Activated T-cell treated with anti-CD3 and anti-CD28 coated beads for 1 hour (primary cell): ENCODE measurements at regions not wholly inside any gene's neighbourhood (a gene's known extent, or its start where the extent isn't known, plus 50 kb on each side); places are given as distances from the start of the nearest gene placed in this dataset.

Experiments
- DNase-seq: peaks from one replicate; pipeline ENCODE4 v3.0.0-alpha.2; 2020; ENCODE audit warnings: low read depth

- no peak for DNase-seq
These were observed 253.9 kb downstream of the SEC14L1 start for GRCh38 chr17:77394540-77395295.

GRCh38 chr17:77395501-77396048 is 254.8 kb downstream of the SEC14L1 start:
- DNase-seq: no peak

- no peak for DNase-seq
These were observed 255.8 kb downstream of the SEC14L1 start for GRCh38 chr17:77396610-77397009.

GRCh38 chr17:77398274-77398673 is 257.5 kb downstream of the SEC14L1 start:
- DNase-seq: no peak

GRCh38 chr17:77399319-77399957 is 258.7 kb downstream of the SEC14L1 start:
- DNase-seq: no peak

- DNase-seq: peak; percentile 73
These were observed 259.7 kb downstream of the SEC14L1 start for GRCh38 chr17:77400445-77400870.

GRCh38 chr17:77402159-77402731 is 261.5 kb downstream of the SEC14L1 start:
- DNase-seq: no peak

GRCh38 chr17:77403854-77404253 is 263.1 kb downstream of the SEC14L1 start:
- DNase-seq: no peak

GRCh38 chr17:77404812-77405581 is 264.2 kb downstream of the SEC14L1 start:
- DNase-seq: peak; percentile 69

GRCh38 chr17:77405867-77406732 is 265.3 kb downstream of the SEC14L1 start:
- DNase-seq: no peak

GRCh38 chr17:77407321-77408277 is 266.8 kb downstream of the SEC14L1 start:
- DNase-seq: no peak

GRCh38 chr17:77408284-77408683 is 267.5 kb downstream of the SEC14L1 start:
- no peak for DNase-seq

GRCh38 chr17:77409282-77410161 is 268.8 kb downstream of the SEC14L1 start:
- no peak for DNase-seq

GRCh38 chr17:77410470-77410869 is 269.7 kb downstream of the SEC14L1 start:
- DNase-seq: no peak

GRCh38 chr17:77414811-77415400 is 274.1 kb downstream of the SEC14L1 start:
- no peak for DNase-seq

GRCh38 chr17:77416105-77416713 is 275.4 kb downstream of the SEC14L1 start:
- no peak for DNase-seq

- no peak for DNase-seq
These were observed 276.8 kb downstream of the SEC14L1 start for GRCh38 chr17:77417575-77417974.

GRCh38 chr17:77418609-77419008 is 277.8 kb downstream of the SEC14L1 start:
- no peak for DNase-seq
